Stimulated activated effector memory CD8-positive, alpha-beta T cell treated with anti-CD3 and anti-CD28 coated beads, Interleukin-12 subunit alpha, Interleukin-12 subunit beta, amount 100 ng/mL, for 72 hours (primary cell): ENCODE measurements at regions not wholly inside any gene's neighbourhood (a gene's known extent, or its start where the extent isn't known, plus 50 kb on each side); places are given as distances from the start of the nearest gene placed in this dataset.
A peak's percentile ranks its signal among the peaks of the same experiment; 100 is the strongest.

ENCODE experiments used
- ATAC-seq: fragments of 150-1000 bp; cut with Tn5 transposase; 2 replicates; pipeline ENCODE4 v1.10.0; 2021
- DNase-seq, 2 donors: peaks; one replicate each; pipeline ENCODE4 v3.0.0; 2021 to 2022; ENCODE audit warnings: low spot score in 2 of 2
- H3K27ac Mint-ChIP-seq: one replicate; pipeline ENCODE4 v1.8.0; 2022; ENCODE audit warnings: mild to moderate bottlenecking, mixed read lengths
- H3K36me3 Mint-ChIP-seq: one replicate; pipeline ENCODE4 v1.8.0; 2022; ENCODE audit warnings: mild to moderate bottlenecking, mixed read lengths
- H3K4me1 Mint-ChIP-seq: one replicate; pipeline ENCODE4 v1.8.0; 2022; ENCODE audit warnings: mixed read lengths
- H3K4me3 Mint-ChIP-seq: one replicate; pipeline ENCODE4 v1.8.0; 2022; ENCODE audit warnings: mild to moderate bottlenecking, mixed read lengths
- H3K9me3 Mint-ChIP-seq: one replicate; pipeline ENCODE4 v1.8.0; 2022; ENCODE audit warnings: mixed read lengths

DNA sequence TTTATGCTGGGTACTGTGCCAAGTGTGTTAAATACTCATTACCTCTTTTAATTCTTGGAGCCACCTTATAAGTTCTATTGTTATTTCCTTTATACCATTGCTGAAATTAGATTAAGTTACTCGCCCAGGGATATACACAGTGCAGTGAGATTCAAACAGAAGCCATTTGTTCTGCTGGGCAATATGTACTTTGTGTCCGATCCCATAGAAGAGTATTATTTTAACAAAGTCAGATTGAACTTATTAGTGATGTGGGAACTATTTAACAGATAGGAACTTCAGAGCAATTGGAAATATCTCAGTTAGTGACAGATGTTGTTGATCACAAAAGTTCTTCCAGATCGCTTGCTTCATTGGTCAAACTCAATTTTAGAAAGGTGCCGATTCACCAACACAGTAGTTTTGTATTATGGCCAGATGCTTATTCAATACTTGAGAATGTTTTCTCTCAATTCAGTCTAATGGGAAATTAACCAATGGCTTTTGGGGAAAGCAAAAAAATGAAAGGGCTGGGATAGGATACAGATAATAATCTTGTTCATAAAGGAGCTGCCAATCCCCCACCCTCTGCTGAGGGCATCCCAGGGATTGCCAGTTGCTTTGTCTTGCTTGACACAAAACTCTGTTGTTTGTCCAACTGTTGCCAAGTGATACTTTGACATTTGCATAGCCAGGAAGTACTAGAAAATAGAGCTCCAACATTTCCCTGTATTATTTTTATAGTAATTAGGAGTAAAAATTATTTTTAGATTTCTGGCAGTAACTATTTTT lies 94.8 kb upstream of the SEMA6A start:
- H3K36me3 Mint-ChIP-seq = no peaks in the 10 kb centered on the region
- no peaks in the 10 kb centered on the region for H3K4me1 Mint-ChIP-seq
- peaks cover 6% of the 10 kb centered on the region for H3K9me3 Mint-ChIP-seq
- ATAC-seq = no peak
- DNase-seq = no peak
- H3K4me3 Mint-ChIP-seq = no peak overlapping the region
- no peak overlapping the region for H3K27ac Mint-ChIP-seq

DNA sequence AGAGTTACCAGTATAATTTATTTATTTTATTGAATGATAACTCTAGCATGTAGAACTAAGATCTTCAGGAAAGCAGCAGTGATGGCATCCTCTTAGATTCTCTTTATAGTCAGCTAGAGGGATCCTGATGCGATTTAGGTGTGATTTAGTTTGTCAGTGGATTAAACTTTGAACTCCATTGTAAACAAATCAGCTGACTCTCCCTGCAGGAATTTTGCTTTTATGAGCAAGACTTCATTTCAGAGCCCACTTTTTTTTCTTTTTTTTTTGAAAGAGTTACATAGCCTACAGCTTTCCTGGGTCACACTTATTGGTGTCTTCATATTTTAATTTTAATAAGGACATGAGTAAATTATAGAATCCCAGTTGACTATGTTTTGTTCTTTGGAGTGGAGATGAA lies 93.8 kb upstream of the SEMA6A start:
- peaks cover 6% of the 10 kb centered on the region for H3K9me3 Mint-ChIP-seq
- no peak overlapping the region for H3K4me3 Mint-ChIP-seq
- ATAC-seq = no peak
- no peak for DNase-seq
- H3K27ac Mint-ChIP-seq = no peak overlapping the region
- H3K36me3 Mint-ChIP-seq = no peaks in the 10 kb centered on the region
- H3K4me1 Mint-ChIP-seq = no peaks in the 10 kb centered on the region

DNA sequence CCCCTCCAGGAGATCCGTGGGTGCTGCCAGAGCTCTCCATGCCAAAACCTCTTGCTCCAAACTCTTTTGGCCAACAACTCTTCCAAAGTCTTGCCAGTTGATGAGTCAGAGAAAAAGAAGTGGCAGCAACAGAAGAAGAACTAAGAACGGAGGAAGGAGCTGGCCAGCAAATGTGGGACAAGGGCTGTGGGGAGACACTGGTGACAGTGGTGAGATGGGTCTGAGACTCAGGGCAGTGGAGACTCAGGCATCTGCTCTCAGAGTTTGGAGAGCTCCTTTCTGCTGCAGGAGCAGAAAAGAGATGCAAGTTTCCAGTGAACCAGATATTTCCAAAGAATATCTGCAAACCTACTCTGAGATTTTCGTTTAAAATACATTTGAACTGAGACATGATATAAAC lies 92.3 kb upstream of the SEMA6A start:
- no peak for ATAC-seq
- peaks cover 8% of the 10 kb centered on the region for H3K9me3 Mint-ChIP-seq
- H3K4me1 Mint-ChIP-seq = no peaks in the 10 kb centered on the region
- no peak overlapping the region for H3K27ac Mint-ChIP-seq
- DNase-seq = no peak
- H3K36me3 Mint-ChIP-seq = no peaks in the 10 kb centered on the region
- no peak overlapping the region for H3K4me3 Mint-ChIP-seq

DNA sequence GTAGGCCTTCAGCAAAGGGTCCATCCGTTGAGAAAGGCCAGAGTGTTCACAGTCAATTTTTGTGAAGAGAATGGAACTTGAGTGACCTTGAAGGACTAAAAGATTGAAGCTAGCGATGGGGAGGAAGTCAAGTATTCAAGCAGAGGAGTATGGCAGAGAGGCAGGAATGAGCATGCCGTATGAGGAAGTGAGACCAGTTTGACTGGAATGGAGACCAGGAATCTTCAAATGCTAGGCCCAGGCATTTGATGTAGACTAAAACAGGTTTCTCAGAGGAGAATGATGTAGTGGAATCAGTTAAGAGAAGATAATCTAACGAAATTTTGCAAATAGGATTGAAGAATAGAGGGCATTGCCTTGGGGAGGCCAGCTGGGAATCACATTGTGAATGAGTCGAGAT lies 90.4 kb upstream of the SEMA6A start:
- Mint-ChIP-seq H3K27ac (no peak overlapping the region), H3K4me3 (no peak overlapping the region), H3K36me3 (no peaks in the 10 kb centered on the region), H3K9me3 (peaks cover 10% of the 10 kb centered on the region), H3K4me1 (no peaks in the 10 kb centered on the region)
- DNase-seq (no peak), ATAC-seq (no peak)

DNA sequence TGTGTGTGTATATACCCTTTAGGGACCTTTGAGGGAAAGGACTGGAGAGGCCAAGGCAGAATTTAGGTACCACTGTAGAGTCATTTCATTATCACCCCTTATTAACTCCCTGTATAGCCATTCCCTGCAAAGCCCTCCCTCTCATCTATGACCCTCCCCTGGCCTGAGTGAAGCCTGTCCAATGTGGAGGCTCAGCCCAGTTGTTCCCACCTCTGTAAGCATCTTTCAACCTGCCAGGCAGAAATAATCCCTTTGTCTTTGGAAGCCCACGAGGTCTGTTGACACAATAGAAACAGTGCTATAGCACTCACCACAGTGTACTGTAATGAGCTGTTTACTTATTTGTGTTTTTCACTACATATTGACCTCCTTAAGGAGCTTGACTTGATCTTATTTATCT lies 88.5 kb upstream of the SEMA6A start:
- ATAC-seq (no peak), DNase-seq (no peak)
- Mint-ChIP-seq H3K4me3 (no peak overlapping the region), H3K9me3 (peaks cover 10% of the 10 kb centered on the region), H3K4me1 (no peaks in the 10 kb centered on the region), H3K27ac (no peak overlapping the region), H3K36me3 (no peaks in the 10 kb centered on the region)

DNA sequence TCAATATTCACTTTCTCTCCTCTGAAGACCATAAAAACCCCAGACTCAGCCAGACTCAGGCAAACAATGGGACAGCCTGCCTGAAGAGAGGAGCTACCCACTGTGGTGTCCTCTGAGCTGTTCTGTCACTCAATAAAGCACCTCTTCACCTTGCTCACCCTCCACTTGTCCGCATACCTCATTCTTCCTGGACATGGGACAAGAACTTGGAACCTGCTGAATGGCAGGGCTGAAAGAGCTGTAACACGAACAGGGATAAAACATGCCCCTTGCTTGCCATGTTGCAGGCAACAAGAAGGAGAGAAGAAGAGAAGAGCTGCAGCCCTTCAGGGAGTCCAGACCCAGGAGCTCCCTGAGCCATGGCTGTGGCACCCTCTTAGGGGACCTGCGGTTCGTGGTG lies 86.8 kb upstream of the SEMA6A start:
- H3K4me1 Mint-ChIP-seq = no peaks in the 10 kb centered on the region
- ATAC-seq (peak; percentile 30), DNase-seq (no peak)
- peaks cover 10% of the 10 kb centered on the region for H3K9me3 Mint-ChIP-seq
- H3K36me3 Mint-ChIP-seq = no peaks in the 10 kb centered on the region
- H3K27ac Mint-ChIP-seq = no peak overlapping the region
- no peak overlapping the region for H3K4me3 Mint-ChIP-seq

DNA sequence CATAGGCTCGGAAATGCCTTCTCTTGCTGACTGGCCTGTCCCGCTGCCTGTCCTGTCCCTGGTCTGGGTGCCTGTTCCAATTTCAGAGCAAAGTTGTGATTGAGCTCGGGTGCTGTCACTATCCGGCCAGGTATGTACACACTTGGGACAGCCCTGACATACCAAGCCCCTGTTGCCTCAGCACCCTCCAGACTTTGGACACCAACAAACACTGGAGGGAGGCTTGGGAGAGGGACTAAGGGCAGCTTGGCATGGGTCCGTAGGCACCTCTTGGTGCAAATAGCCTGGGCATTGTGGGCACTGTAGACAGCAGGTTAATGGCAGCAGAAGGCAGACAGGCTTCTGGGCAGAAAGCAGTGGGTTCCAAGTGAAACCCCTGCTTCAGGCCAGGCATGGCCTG lies 86.3 kb upstream of the SEMA6A start:
- H3K9me3 Mint-ChIP-seq = peaks cover 8% of the 10 kb centered on the region
- H3K4me1 Mint-ChIP-seq = no peaks in the 10 kb centered on the region
- H3K4me3 Mint-ChIP-seq = no peak overlapping the region
- ATAC-seq = peak; percentile 46
- no peaks in the 10 kb centered on the region for H3K36me3 Mint-ChIP-seq
- no peak overlapping the region for H3K27ac Mint-ChIP-seq
- no peak for DNase-seq

DNA sequence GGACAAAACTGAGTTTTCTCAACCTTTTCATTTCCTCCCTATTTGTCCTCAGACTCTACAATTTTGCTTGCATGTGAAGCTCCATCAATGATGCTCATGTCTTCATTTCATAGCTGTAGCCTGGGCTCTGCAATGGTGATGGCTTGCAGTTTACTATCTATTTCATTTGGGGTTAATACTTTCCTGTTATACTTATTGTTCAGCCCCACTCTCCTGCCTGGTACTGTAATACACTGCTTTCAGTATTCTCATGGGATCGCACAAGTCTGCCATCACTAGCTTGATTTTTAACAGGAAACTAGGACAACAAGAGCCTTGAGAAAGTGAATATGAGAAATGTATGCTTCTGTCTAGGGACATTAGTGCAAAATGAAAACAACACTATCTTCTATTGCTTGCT lies 84.2 kb upstream of the SEMA6A start:
- ATAC-seq = no peak
- H3K9me3 Mint-ChIP-seq = peaks cover 4% of the 10 kb centered on the region
- no peak overlapping the region for H3K27ac Mint-ChIP-seq
- no peak overlapping the region for H3K4me3 Mint-ChIP-seq
- no peaks in the 10 kb centered on the region for H3K4me1 Mint-ChIP-seq
- no peak for DNase-seq
- H3K36me3 Mint-ChIP-seq = no peaks in the 10 kb centered on the region

DNA sequence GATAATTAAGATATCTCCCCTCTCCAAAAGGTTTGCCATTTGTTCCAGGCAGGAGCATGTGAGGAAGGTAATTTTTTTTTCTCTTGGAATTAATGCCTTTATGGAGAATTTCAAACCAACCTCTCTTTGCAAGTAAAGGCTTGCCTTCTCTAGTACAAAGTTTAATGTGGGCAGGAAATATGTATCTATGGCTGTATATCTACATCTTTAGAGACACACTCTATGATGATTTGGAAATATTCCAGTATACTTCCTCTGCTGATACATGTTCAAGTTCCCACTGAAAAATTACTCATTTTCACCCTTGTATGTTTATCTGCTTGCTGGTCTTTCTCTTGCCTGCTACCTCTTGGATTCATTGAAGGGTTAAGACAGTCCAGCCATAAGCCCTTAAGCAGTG lies 83.5 kb upstream of the SEMA6A start:
- Mint-ChIP-seq H3K27ac (no peak overlapping the region), H3K9me3 (peaks cover 4% of the 10 kb centered on the region), H3K36me3 (no peaks in the 10 kb centered on the region), H3K4me1 (no peaks in the 10 kb centered on the region), H3K4me3 (no peak overlapping the region)
- ATAC-seq = no peak
- no peak for DNase-seq

DNA sequence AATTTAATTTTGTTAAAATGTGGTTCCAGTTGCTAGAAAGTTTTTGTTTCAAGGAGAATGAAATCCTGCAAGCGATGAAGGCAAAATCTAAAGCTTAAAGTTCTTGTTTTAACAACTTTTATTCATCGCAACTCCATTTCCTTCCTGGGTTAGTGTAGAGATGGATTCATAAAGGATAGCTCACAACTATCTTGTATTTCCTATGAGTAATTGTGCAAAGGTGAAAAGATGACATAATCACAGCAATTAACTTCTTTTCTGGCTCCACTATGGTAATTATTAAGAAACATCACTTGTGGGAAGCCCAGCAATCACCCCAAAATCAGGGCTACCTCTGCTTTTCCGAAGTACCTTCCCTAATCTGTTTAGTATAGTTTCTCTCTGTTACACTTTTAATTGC lies 80.8 kb upstream of the SEMA6A start:
- Mint-ChIP-seq H3K36me3 (no peaks in the 10 kb centered on the region), H3K9me3 (no peaks in the 10 kb centered on the region), H3K4me3 (no peak overlapping the region), H3K4me1 (no peaks in the 10 kb centered on the region), H3K27ac (no peak overlapping the region)
- no peak for DNase-seq
- ATAC-seq = no peak

DNA sequence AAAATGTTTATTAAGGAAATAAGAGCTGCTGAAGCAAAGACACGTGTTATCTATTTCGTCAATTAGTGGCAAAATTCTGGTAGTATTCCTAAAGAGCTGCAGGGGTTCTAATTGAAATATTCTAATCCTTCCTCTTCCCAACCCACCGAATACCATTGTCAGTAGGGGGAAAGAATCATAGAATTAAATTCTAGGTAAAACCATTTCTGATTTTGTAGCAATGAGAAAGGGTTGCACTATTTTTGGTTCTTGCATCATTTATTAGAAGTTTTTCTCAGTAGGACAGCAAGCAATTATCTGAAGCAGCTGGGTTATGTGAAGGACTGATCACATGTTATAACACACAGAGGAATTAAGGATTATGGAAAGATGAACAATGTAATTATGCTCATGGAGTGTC lies 80.3 kb upstream of the SEMA6A start:
- no peak overlapping the region for H3K4me3 Mint-ChIP-seq
- no peaks in the 10 kb centered on the region for H3K4me1 Mint-ChIP-seq
- no peaks in the 10 kb centered on the region for H3K36me3 Mint-ChIP-seq
- ATAC-seq (no peak), DNase-seq (no peak)
- no peaks in the 10 kb centered on the region for H3K9me3 Mint-ChIP-seq
- no peak overlapping the region for H3K27ac Mint-ChIP-seq

DNA sequence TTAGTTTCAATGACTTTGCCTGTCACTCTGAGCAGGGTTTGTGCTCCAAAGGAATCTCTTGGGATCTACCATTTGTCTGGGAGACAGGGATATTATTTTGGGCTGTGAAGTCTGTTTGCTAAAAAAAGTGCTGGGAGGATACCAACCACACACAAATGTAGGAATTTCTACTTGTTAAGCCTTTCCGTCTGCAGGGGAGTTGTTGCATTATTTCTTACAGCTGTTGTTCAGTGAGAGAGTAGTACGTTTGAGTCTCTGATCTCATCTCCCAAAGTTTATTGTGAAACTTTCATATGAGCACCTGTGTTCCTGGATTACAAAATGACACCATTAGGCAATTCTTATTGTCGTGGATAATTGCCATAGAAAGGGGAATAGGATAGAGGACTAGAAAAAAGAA lies 78.3 kb upstream of the SEMA6A start:
- H3K4me1 Mint-ChIP-seq = no peaks in the 10 kb centered on the region
- no peak overlapping the region for H3K27ac Mint-ChIP-seq
- no peaks in the 10 kb centered on the region for H3K36me3 Mint-ChIP-seq
- H3K9me3 Mint-ChIP-seq = no peaks in the 10 kb centered on the region
- no peak overlapping the region for H3K4me3 Mint-ChIP-seq
- ATAC-seq (no peak), DNase-seq (no peak)

DNA sequence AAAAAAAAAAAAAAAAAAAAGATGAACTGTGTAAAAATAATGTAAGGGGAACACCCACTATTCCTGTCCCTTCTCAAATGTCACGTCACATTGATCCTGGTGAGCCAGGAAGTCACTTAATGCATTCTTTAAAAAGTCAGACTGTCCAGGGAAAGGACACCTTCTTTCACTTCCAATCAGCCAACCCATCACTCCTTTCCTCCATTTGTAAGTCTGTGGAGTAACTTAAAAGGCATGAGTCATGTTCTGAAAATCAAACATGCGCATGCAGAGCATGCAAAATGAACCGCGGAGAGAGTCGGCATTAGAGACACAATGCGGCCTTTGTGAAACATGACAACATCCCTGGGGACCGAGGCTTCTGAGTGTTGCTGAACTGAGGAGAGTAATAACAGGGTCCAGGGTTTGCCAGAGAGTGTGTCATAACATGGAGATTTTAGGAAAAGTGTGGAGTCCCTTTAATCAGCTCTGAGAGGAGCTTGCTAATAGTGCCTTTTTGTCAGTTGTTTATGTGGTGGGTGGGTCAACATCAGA lies 77.6 kb upstream of the SEMA6A start:
- Mint-ChIP-seq H3K4me3 (no peak overlapping the region), H3K27ac (no peak overlapping the region), H3K9me3 (no peaks in the 10 kb centered on the region), H3K4me1 (no peaks in the 10 kb centered on the region), H3K36me3 (no peaks in the 10 kb centered on the region)
- no peak for ATAC-seq
- no peak for DNase-seq

DNA sequence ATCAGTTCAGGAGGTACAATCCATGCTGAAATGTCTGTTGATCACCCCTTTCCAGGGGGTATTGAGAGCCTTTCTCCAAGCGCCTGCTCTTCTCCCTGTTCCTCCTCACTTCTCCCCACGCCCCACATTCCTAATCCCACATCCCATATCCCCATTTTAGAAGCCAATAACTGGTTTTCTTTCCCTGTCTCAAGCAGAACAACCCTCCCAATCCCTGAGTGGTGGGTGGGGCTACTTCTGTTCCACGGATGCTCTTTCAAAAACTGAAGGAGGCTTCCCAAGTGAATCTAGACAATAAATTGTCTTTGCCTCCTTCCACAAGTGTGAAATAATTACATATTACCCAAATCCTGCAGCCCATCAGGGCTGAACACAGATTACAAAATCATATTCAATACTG lies 77.0 kb upstream of the SEMA6A start:
- Mint-ChIP-seq H3K27ac (no peak overlapping the region), H3K4me1 (no peaks in the 10 kb centered on the region), H3K36me3 (no peaks in the 10 kb centered on the region), H3K9me3 (no peaks in the 10 kb centered on the region), H3K4me3 (no peak overlapping the region)
- DNase-seq (no peak), ATAC-seq (no peak)

DNA sequence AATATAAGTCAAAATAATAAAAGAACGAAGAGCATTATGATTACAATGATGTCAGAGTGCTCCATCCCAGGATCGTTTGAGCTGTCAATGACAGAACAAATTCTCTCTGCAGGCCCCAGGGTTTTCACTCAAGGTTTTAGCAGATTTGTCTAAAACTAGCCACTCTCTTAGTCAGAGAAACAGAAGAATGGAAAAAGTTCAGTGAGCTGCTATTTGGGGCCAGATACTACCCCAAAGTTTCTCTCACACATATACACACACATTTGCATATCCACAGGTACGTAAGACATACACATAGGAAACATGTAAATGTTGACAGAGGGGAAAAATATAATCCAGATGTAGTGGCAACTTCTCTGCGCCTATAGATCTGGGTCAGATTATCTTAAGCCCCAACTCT lies 76.3 kb upstream of the SEMA6A start:
- Mint-ChIP-seq H3K9me3 (no peaks in the 10 kb centered on the region), H3K4me3 (no peak overlapping the region), H3K36me3 (no peaks in the 10 kb centered on the region), H3K27ac (no peak overlapping the region), H3K4me1 (no peaks in the 10 kb centered on the region)
- ATAC-seq = no peak
- DNase-seq = no peak

DNA sequence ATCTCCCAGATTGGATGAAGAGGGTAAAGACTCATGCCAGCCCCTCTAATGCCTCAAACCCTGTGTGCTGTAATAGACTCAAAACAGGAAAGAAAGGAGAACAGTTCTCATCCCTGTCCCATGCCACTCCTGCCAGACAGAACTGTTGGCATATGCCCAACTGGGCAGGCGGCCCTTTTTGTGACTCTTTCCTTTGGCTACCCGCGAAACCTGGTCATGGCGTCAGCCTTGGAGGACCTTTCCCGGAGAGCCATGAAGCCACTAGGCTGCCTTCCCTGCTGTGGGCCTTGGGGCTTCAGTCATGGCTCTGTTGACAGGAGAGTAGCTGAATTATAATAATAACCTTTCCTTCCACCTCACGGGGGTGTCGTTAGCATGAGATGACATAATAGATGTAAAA lies 75.9 kb upstream of the SEMA6A start:
- Mint-ChIP-seq H3K36me3 (no peaks in the 10 kb centered on the region), H3K9me3 (no peaks in the 10 kb centered on the region)
- no peak for ATAC-seq

More for the DNA sequence above, 75.9 kb upstream of the SEMA6A start:
- no peak for DNase-seq
- no peak overlapping the region for H3K4me3 Mint-ChIP-seq
- H3K27ac Mint-ChIP-seq = no peak overlapping the region
- no peaks in the 10 kb centered on the region for H3K4me1 Mint-ChIP-seq
